K562 (cell line): ENCODE measurements at regions not wholly inside any gene's neighbourhood (a gene's known extent, or its start where the extent isn't known, plus 50 kb on each side); places are given as distances from the start of the nearest gene placed in this dataset.

Experiments
- CTCF ChIP-seq, 3 experiments: IDR thresholded peaks in 2 of 3; conservative IDR thresholded peaks in 1 of 3; 2 replicates each; pipeline ENCODE4 v1.5.1; 2011 to 2012; ENCODE audit warnings: low read length in 3 of 3, mild to moderate bottlenecking in 3 of 3, control low read depth in 2 of 3, improper control_type of control experiment in 1 of 3, inconsistent platforms in 1 of 3, low read depth in 1 of 3, mixed read lengths in 1 of 3, moderate library complexity in 1 of 3; ENCODE audit not compliant: insufficient read depth in 2 of 3
- EHMT2 ChIP-seq: fragments of 450-650 bp; IDR thresholded peaks from 2 replicates; pipeline ENCODE4 v1.6.1; 2018; ENCODE audit warnings: antibody characterized with exemption
- NR3C1 ChIP-seq: sonication (generic); formaldehyde crosslinking; IDR thresholded peaks from 2 replicates; pipeline ENCODE4 v1.8.1; 2022; ENCODE audit warnings: missing genetic modification reagents
- POLR2A ChIP-seq: fragments of 450-650 bp; conservative IDR thresholded peaks from 2 replicates; pipeline ENCODE4 v1.6.1; 2016
- POLR2AphosphoS5 ChIP-seq: IDR thresholded peaks from 2 replicates; pipeline ENCODE4 v1.6.1; 2011; ENCODE audit warnings: mild to moderate bottlenecking, low read depth, low read length, moderate library complexity; ENCODE audit not compliant: control insufficient read depth, insufficient read depth
- RFX5 ChIP-seq: IDR thresholded peaks from 2 replicates; pipeline ENCODE4 v1.6.1; 2011; ENCODE audit warnings: low read depth, mild to moderate bottlenecking, improper control_type of control experiment, low read length
- ZNF12 ChIP-seq: sonication (generic); formaldehyde crosslinking; IDR thresholded peaks from 2 replicates; pipeline ENCODE4 v1.4.0; 2020; ENCODE audit warnings: mild to moderate bottlenecking, missing genetic modification reagents
- ZNF551 ChIP-seq: fragments of 250-450 bp; sonication (Bioruptor Pico); IDR thresholded peaks from 2 replicates; pipeline ENCODE4 v1.5.0; 2021; ENCODE audit warnings: mild to moderate bottlenecking, moderate library complexity
- ZNF668 ChIP-seq: fragments of 250-450 bp; sonication (Bioruptor Pico); IDR thresholded peaks from 2 replicates; pipeline ENCODE4 v1.8.0; 2022; ENCODE audit warnings: mild to moderate bottlenecking, inconsistent platforms
- TF ChIP-seq, protein P1 (sequence below): fragments of 250-450 bp; sonication (Bioruptor Pico); IDR thresholded peaks from 2 replicates; pipeline ENCODE4 v1.8.0; 2021; ENCODE audit warnings: mild to moderate bottlenecking, moderate library complexity

- no peak for TF ChIP-seq POLR2AphosphoS5
- no peak for TF ChIP-seq ZNF668 (CRISPR knock-in tag)
- no peak for TF ChIP-seq CTCF (IDR thresholded peaks at IDR 0.05 in 2 of 3, conservative IDR thresholded peaks at IDR 0.05 in 1 of 3; ENCODE audit: insufficient read depth in 2 of 3, low read depth in 1 of 3, low read length in 3 of 3)
- no peak for TF ChIP-seq EHMT2
- TF ChIP-seq ZNF551 = no peak
- TF ChIP-seq, protein P1, sequence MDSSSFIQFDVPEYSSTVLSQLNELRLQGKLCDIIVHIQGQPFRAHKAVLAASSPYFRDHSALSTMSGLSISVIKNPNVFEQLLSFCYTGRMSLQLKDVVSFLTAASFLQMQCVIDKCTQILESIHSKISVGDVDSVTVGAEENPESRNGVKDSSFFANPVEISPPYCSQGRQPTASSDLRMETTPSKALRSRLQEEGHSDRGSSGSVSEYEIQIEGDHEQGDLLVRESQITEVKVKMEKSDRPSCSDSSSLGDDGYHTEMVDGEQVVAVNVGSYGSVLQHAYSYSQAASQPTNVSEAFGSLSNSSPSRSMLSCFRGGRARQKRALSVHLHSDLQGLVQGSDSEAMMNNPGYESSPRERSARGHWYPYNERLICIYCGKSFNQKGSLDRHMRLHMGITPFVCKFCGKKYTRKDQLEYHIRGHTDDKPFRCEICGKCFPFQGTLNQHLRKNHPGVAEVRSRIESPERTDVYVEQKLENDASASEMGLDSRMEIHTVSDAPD = no peak
- no peak for TF ChIP-seq RFX5
- no peak for TF ChIP-seq POLR2A
- TF ChIP-seq ZNF12 (CRISPR knock-in tag) = no peak
- TF ChIP-seq NR3C1 (CRISPR knock-in tag) = no peak
Observed at GRCh38 chr9:74044844-74045243, 452.3 kb upstream of the RORB start.
